ENCODE measurements at regions not wholly inside any gene's neighbourhood (a gene's known extent, or its start where the extent isn't known, plus 50 kb on each side); places are given as distances from the start of the nearest gene placed in this dataset.

GRCh38 chr9:108262836-108263235, 593.0 kb downstream of the ACTL7B start:
- Histone ChIP-seq H3K9ac (ENCODE audit: control insufficient read depth, extremely low read depth, insufficient read depth, low read length) (no peak overlapping the region), H3K27me3 (ENCODE audit: control insufficient read depth, extremely low read depth, insufficient read depth, low read length) (no peaks in the 10 kb centered on the region), H3K4me1 (ENCODE audit: control insufficient read depth, extremely low read depth, insufficient read depth, low read length) (peaks cover 14% of the 10 kb centered on the region), H3K4me2 (ENCODE audit: control insufficient read depth, extremely low read depth, insufficient read depth, low read depth, low read length) (no peak overlapping the region), H4K20me1 (ENCODE audit: control insufficient read depth, extremely low read depth, insufficient read depth, low read length) (no peaks in the 10 kb centered on the region), H3K36me3 (ENCODE audit: control insufficient read depth in 2 of 2, extremely low read depth in 1 of 2, insufficient read depth in 2 of 2, low read length in 2 of 2) (no peaks in the 10 kb centered on the region), H2AFZ (ENCODE audit: control insufficient read depth, low read length) (no peak overlapping the region), H3K79me2 (ENCODE audit: control insufficient read depth, insufficient read depth, low read length) (no peaks in the 10 kb centered on the region), H3K9me3 (ENCODE audit: control insufficient read depth, low read depth, low read length) (no peaks in the 10 kb centered on the region), H3K27ac (ENCODE audit: control insufficient read depth, insufficient read depth, low read length) (no peak overlapping the region), H3K9me1 (ENCODE audit: control insufficient read depth, extremely low read depth, insufficient read depth, low read length) (no peaks in the 10 kb centered on the region), H3K4me3 (ENCODE audit: control insufficient read depth in 2 of 3, extremely low read depth in 1 of 3, insufficient read depth in 2 of 3, low read depth in 1 of 3, low read length in 3 of 3) (no peak overlapping the region)
- DNase-seq (ENCODE audit: low read depth, low spot score) (no peak), FAIRE-seq (no peak)
- dilution Hi-C loops (cut with MboI; ENCODE audit: extremely low pct_ligation_motif_present, low sequenced_read_pairs): no loop called here
- TF ChIP-seq CTCF (optimal IDR thresholded peaks at IDR 0.05 in 1 of 3, IDR thresholded peaks at IDR 0.05 in 1 of 3, conservative IDR thresholded peaks at IDR 0.05 in 1 of 3; ENCODE audit: extremely low read depth in 1 of 3, insufficient read depth in 2 of 3, low read length in 3 of 3) (no peak), EZH2 (IDR thresholded peaks at IDR 0.05; ENCODE audit: low read length) (no peak)

- H3K9ac ChIP-seq (ENCODE audit: control insufficient read depth, extremely low read depth, insufficient read depth, low read length): peak overlapping the region; percentile 19
- dilution Hi-C loops (cut with MboI; ENCODE audit: extremely low pct_ligation_motif_present, low sequenced_read_pairs): no loop called here
- no peaks in the 10 kb centered on the region for H3K9me1 ChIP-seq (ENCODE audit: control insufficient read depth, extremely low read depth, insufficient read depth, low read length)
- H3K9me3 ChIP-seq (ENCODE audit: control insufficient read depth, low read depth, low read length): no peaks in the 10 kb centered on the region
- peak overlapping the region; percentile 58 for H2AFZ ChIP-seq (ENCODE audit: control insufficient read depth, low read length)
- TF ChIP-seq EZH2 (IDR thresholded peaks at IDR 0.05; ENCODE audit: low read length) (no peak), CTCF (optimal IDR thresholded peaks at IDR 0.05 in 1 of 3, IDR thresholded peaks at IDR 0.05 in 1 of 3, conservative IDR thresholded peaks at IDR 0.05 in 1 of 3; ENCODE audit: extremely low read depth in 1 of 3, insufficient read depth in 2 of 3, low read length in 3 of 3) (no peak)
- no peaks in the 10 kb centered on the region for H4K20me1 ChIP-seq (ENCODE audit: control insufficient read depth, extremely low read depth, insufficient read depth, low read length)
- peak overlapping the region; percentile 73 for H3K27ac ChIP-seq (ENCODE audit: control insufficient read depth, insufficient read depth, low read length)
- FAIRE-seq: peak; percentile 84
- no peak for DNase-seq (ENCODE audit: low read depth, low spot score)
- H3K4me2 ChIP-seq (ENCODE audit: control insufficient read depth, extremely low read depth, insufficient read depth, low read depth, low read length): peak overlapping the region; percentile 54
- no peaks in the 10 kb centered on the region for H3K27me3 ChIP-seq (ENCODE audit: control insufficient read depth, extremely low read depth, insufficient read depth, low read length)
- H3K4me3 ChIP-seq (ENCODE audit: control insufficient read depth in 2 of 3, extremely low read depth in 1 of 3, insufficient read depth in 2 of 3, low read depth in 1 of 3, low read length in 3 of 3): peak overlapping the region in 2 of 3 experiments; percentile 1 to 13
- H3K36me3 ChIP-seq (ENCODE audit: control insufficient read depth in 2 of 2, extremely low read depth in 1 of 2, insufficient read depth in 2 of 2, low read length in 2 of 2): no peaks in the 10 kb centered on the region
- no peaks in the 10 kb centered on the region for H3K79me2 ChIP-seq (ENCODE audit: control insufficient read depth, insufficient read depth, low read length)
- peaks cover 19% of the 10 kb centered on the region for H3K4me1 ChIP-seq (ENCODE audit: control insufficient read depth, extremely low read depth, insufficient read depth, low read length)
Observed at GRCh38 chr9:108259917-108260675, 595.7 kb downstream of the ACTL7B start.

Measured in keratinocyte (primary cell).